ENCODE measurements at regions not wholly inside any gene's neighbourhood (a gene's known extent, or its start where the extent isn't known, plus 50 kb on each side); places are given as distances from the start of the nearest gene placed in this dataset.

DNA sequence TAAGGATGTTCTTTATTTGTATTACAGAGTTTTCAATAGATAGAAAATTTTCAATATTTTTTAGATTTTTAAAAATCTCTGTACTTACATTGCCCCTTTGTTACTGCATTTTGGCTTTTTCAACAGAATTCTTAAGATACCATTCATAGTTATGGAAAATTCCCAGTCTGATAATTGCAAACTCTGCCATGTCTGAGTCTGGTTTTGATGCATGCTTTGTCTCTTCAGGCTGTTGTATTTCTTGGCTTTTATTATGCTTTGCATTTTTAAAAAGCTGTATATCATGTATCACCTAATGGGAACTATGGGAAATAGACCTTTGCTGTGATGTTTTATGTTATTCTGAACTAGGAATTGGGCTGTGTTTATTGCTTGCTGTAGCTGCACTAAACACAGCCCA lies 898.9 kb upstream of the ADGRB3 start:
- ATAC-seq (no peak), FAIRE-seq (no peak), DNase-seq (ENCODE audit: low read depth, low spot score) (no peak)
- Histone ChIP-seq H3K4me1 (ENCODE audit: control insufficient read depth, insufficient read depth, low read length) (no peaks in the 10 kb centered on the region), H3K36me3 (ENCODE audit: control insufficient read depth in 2 of 2, insufficient read depth in 2 of 2, low read length in 1 of 2) (no peaks in the 10 kb centered on the region), H3K9me3 (replicated peaks; ENCODE audit: control insufficient read depth, insufficient read depth, low read length) (no peaks in the 10 kb centered on the region), H3K4me3 (no peak overlapping the region), H4K20me1 (ENCODE audit: control insufficient read depth, insufficient read depth) (no peaks in the 10 kb centered on the region), H3K79me2 (ENCODE audit: control insufficient read depth, insufficient read depth, low read length) (no peaks in the 10 kb centered on the region), H3K27me3 (replicated peaks in 1 of 2; ENCODE audit: control insufficient read depth in 2 of 2, insufficient read depth in 2 of 2, low read length in 1 of 2) (no peaks in the 10 kb centered on the region), H3K9ac (ENCODE audit: control insufficient read depth, insufficient read depth, low read length) (no peak overlapping the region), H2AFZ (ENCODE audit: control insufficient read depth, low read depth, low read length) (no peak overlapping the region), H3K27ac (ENCODE audit: control insufficient read depth, insufficient read depth) (no peak overlapping the region), H3K4me2 (ENCODE audit: control insufficient read depth, insufficient read depth) (no peak overlapping the region)
- intact Hi-C loops (cut with micrococcal nuclease; ENCODE audit: unreplicated experiment) (no loop called here), in situ Hi-C loops (cut with MboI) (no loop called here)
- SMC1A ChIA-PET (ENCODE audit: uncharacterized antibody, unreplicated experiment): no interaction called here
- BruUV-seq (replicated peaks): no TSS peak
- RAD21 ChIA-PET (ENCODE audit: unreplicated experiment): no interaction called here
- TF ChIP-seq, protein P1, sequence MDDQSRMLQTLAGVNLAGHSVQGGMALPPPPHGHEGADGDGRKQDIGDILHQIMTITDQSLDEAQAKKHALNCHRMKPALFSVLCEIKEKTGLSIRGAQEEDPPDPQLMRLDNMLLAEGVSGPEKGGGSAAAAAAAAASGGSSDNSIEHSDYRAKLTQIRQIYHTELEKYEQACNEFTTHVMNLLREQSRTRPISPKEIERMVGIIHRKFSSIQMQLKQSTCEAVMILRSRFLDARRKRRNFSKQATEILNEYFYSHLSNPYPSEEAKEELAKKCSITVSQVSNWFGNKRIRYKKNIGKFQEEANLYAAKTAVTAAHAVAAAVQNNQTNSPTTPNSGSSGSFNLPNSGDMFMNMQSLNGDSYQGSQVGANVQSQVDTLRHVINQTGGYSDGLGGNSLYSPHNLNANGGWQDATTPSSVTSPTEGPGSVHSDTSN (IDR thresholded peaks at IDR 0.05; ENCODE audit: insufficient replicate concordance, low read depth, low read length): no peak
- POLR2A ChIA-PET: no interaction called here
- CTCF ChIA-PET: interaction anchor here (1.2 kb wide), 1 partner anchor 490 kb away, joined by 3 read pairs; no protein-coding TSS in a partner anchor

DNA sequence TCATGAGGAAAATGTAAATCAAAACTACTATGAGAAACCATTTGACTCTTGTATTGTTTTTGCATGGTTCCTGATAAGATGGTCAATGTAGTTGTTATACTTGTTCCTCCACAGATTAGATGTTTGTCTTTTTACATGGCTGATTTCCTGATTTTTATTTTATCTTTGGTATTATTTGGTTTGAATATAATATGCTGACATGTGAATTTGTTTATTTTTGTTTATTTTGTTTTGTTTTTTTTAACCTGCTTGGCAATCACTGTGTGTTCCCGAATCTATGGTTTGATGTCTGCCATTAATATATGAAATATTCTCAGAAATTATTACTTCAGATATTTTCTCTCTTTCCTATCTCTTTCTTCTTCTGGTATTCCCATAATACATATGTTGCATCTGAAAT lies 899.5 kb upstream of the ADGRB3 start:
- Histone ChIP-seq H3K4me1 (ENCODE audit: control insufficient read depth, insufficient read depth, low read length) (no peaks in the 10 kb centered on the region), H3K36me3 (ENCODE audit: control insufficient read depth in 2 of 2, insufficient read depth in 2 of 2, low read length in 1 of 2) (no peaks in the 10 kb centered on the region), H3K9ac (ENCODE audit: control insufficient read depth, insufficient read depth, low read length) (no peak overlapping the region), H4K20me1 (ENCODE audit: control insufficient read depth, insufficient read depth) (no peaks in the 10 kb centered on the region), H3K27ac (ENCODE audit: control insufficient read depth, insufficient read depth) (no peak overlapping the region), H2AFZ (ENCODE audit: control insufficient read depth, low read depth, low read length) (no peak overlapping the region), H3K4me3 (no peak overlapping the region), H3K27me3 (replicated peaks in 1 of 2; ENCODE audit: control insufficient read depth in 2 of 2, insufficient read depth in 2 of 2, low read length in 1 of 2) (no peaks in the 10 kb centered on the region), H3K79me2 (ENCODE audit: control insufficient read depth, insufficient read depth, low read length) (no peaks in the 10 kb centered on the region), H3K4me2 (ENCODE audit: control insufficient read depth, insufficient read depth) (no peak overlapping the region), H3K9me3 (replicated peaks; ENCODE audit: control insufficient read depth, insufficient read depth, low read length) (no peaks in the 10 kb centered on the region)
- intact Hi-C loops (cut with micrococcal nuclease; ENCODE audit: unreplicated experiment) (no loop called here), in situ Hi-C loops (cut with MboI) (no loop called here)
- WGBS (ENCODE audit: insufficient coverage, insufficient replicate concordance, low lambda C conversion rate, missing lambda C conversion rate): 0% methylated on average over 1 of the region's 1 CpG
- RAD21 ChIA-PET (ENCODE audit: unreplicated experiment): no interaction called here
- DNase-seq (ENCODE audit: low read depth, low spot score) (no peak), ATAC-seq (no peak), FAIRE-seq (no peak)
- TF ChIP-seq RELA (IDR thresholded peaks at IDR 0.05; ENCODE audit: borderline replicate concordance, partially characterized antibody): no peak
- TF ChIP-seq, protein P2, sequence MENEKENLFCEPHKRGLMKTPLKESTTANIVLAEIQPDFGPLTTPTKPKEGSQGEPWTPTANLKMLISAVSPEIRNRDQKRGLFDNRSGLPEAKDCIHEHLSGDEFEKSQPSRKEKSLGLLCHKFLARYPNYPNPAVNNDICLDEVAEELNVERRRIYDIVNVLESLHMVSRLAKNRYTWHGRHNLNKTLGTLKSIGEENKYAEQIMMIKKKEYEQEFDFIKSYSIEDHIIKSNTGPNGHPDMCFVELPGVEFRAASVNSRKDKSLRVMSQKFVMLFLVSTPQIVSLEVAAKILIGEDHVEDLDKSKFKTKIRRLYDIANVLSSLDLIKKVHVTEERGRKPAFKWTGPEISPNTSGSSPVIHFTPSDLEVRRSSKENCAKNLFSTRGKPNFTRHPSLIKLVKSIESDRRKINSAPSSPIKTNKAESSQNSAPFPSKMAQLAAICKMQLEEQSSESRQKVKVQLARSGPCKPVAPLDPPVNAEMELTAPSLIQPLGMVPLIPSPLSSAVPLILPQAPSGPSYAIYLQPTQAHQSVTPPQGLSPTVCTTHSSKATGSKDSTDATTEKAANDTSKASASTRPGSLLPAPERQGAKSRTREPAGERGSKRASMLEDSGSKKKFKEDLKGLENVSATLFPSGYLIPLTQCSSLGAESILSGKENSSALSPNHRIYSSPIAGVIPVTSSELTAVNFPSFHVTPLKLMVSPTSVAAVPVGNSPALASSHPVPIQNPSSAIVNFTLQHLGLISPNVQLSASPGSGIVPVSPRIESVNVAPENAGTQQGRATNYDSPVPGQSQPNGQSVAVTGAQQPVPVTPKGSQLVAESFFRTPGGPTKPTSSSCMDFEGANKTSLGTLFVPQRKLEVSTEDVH (IDR thresholded peaks at IDR 0.05; ENCODE audit: low read depth, partially characterized antibody): no peak
- no peak for TF ChIP-seq MYC (IDR thresholded peaks at IDR 0.05; ENCODE audit: insufficient read depth, insufficient read length, insufficient replicate concordance, low read length, severe bottlenecking)
- no peak for TF ChIP-seq FOXM1 (IDR thresholded peaks at IDR 0.05; ENCODE audit: low read depth, low read length)
- SMC1A ChIA-PET (ENCODE audit: uncharacterized antibody, unreplicated experiment): interaction anchor here (0.6 kb wide), 1 partner anchor 939 kb away, joined by 3 read pairs; no protein-coding TSS in a partner anchor
- CTCF ChIA-PET: interaction anchor here (0.7 kb wide), 1 partner anchor 433 kb away, joined by 3 read pairs; no protein-coding TSS in a partner anchor
- POLR2A ChIA-PET: no interaction called here
- BruUV-seq (replicated peaks): no TSS peak
